ENCODE measurements at regions not wholly inside any gene's neighbourhood (a gene's known extent, or its start where the extent isn't known, plus 50 kb on each side); places are given as distances from the start of the nearest gene placed in this dataset.

- Histone ChIP-seq H3K36me3 (ENCODE audit: insufficient read depth, low read length) (no peaks in the 10 kb centered on the region), H3K4me3 (ENCODE audit: low read length, poor library complexity, severe bottlenecking) (no peak overlapping the region), H4K20me1 (ENCODE audit: insufficient read depth, low read length, poor library complexity, severe bottlenecking) (no peaks in the 10 kb centered on the region), H2AFZ (ENCODE audit: low read length) (no peak overlapping the region), H3K4me1 (ENCODE audit: insufficient read depth, low read length, poor library complexity, severe bottlenecking) (no peaks in the 10 kb centered on the region), H3K9me3 (ENCODE audit: insufficient read depth, low read depth, low read length) (no peaks in the 10 kb centered on the region), H3K9ac (ENCODE audit: low read depth, low read length, poor library complexity, severe bottlenecking) (no peak overlapping the region), H3K27me3 (ENCODE audit: insufficient read depth, low read length, poor library complexity, severe bottlenecking) (no peaks in the 10 kb centered on the region), H3F3A (ENCODE audit: low read depth) (no peaks in the 10 kb centered on the region), H3K79me2 (ENCODE audit: insufficient read depth, low read length) (peaks cover 4% of the 10 kb centered on the region; the same call in 1 of the 2 replicates), H3K4me2 (ENCODE audit: low read depth, low read length, poor library complexity, severe bottlenecking) (no peak overlapping the region), H3K9me2 (replicated peaks; ENCODE audit: low read depth, low read length) (no peaks in the 10 kb centered on the region)
- no peak for TF ChIP-seq CTCF (conservative IDR thresholded peaks at IDR 0.05; ENCODE audit: low read length)
- no peak for TF ChIP-seq EZH2phosphoT487 (IDR thresholded peaks at IDR 0.05; ENCODE audit: borderline replicate concordance)
Measured at GRCh38 chr22:49553076-49553475, 274.6 kb downstream of the BRD1 start.

GRCh38 chr22:49551897-49552614, 275.6 kb downstream of the BRD1 start:
- H3K9me3 ChIP-seq (ENCODE audit: insufficient read depth, low read depth, low read length): no peaks in the 10 kb centered on the region
- TF ChIP-seq EZH2phosphoT487 (IDR thresholded peaks at IDR 0.05; ENCODE audit: borderline replicate concordance) (no peak), CTCF (conservative IDR thresholded peaks at IDR 0.05; ENCODE audit: low read length) (no peak)
- H4K20me1 ChIP-seq (ENCODE audit: insufficient read depth, low read length, poor library complexity, severe bottlenecking): no peaks in the 10 kb centered on the region
- H3K79me2 ChIP-seq (ENCODE audit: insufficient read depth, low read length): peaks cover 4% of the 10 kb centered on the region; the same call in 1 of the 2 replicates
- no peak overlapping the region for H3K4me3 ChIP-seq (ENCODE audit: low read length, poor library complexity, severe bottlenecking)
- no peaks in the 10 kb centered on the region for H3F3A ChIP-seq (ENCODE audit: low read depth)
- no peak overlapping the region for H3K4me2 ChIP-seq (ENCODE audit: low read depth, low read length, poor library complexity, severe bottlenecking)
- H3K4me1 ChIP-seq (ENCODE audit: insufficient read depth, low read length, poor library complexity, severe bottlenecking): no peaks in the 10 kb centered on the region
- H3K36me3 ChIP-seq (ENCODE audit: insufficient read depth, low read length): no peaks in the 10 kb centered on the region
- H2AFZ ChIP-seq (ENCODE audit: low read length): no peak overlapping the region
- H3K9me2 ChIP-seq (replicated peaks; ENCODE audit: low read depth, low read length): no peaks in the 10 kb centered on the region
- H3K9ac ChIP-seq (ENCODE audit: low read depth, low read length, poor library complexity, severe bottlenecking): no peak overlapping the region
- no peaks in the 10 kb centered on the region for H3K27me3 ChIP-seq (ENCODE audit: insufficient read depth, low read length, poor library complexity, severe bottlenecking)

GRCh38 chr22:49551446-49551845, 276.2 kb downstream of the BRD1 start:
- H3K4me1 ChIP-seq (ENCODE audit: insufficient read depth, low read length, poor library complexity, severe bottlenecking): no peaks in the 10 kb centered on the region
- H3K4me3 ChIP-seq (ENCODE audit: low read length, poor library complexity, severe bottlenecking): no peak overlapping the region
- H4K20me1 ChIP-seq (ENCODE audit: insufficient read depth, low read length, poor library complexity, severe bottlenecking): no peaks in the 10 kb centered on the region
- no peaks in the 10 kb centered on the region for H3K36me3 ChIP-seq (ENCODE audit: insufficient read depth, low read length)
- peaks cover 4% of the 10 kb centered on the region; the same call in 1 of the 2 replicates for H3K79me2 ChIP-seq (ENCODE audit: insufficient read depth, low read length)
- no peak overlapping the region for H2AFZ ChIP-seq (ENCODE audit: low read length)
- TF ChIP-seq EZH2phosphoT487 (IDR thresholded peaks at IDR 0.05; ENCODE audit: borderline replicate concordance) (no peak), CTCF (conservative IDR thresholded peaks at IDR 0.05; ENCODE audit: low read length) (no peak)
- no peaks in the 10 kb centered on the region for H3F3A ChIP-seq (ENCODE audit: low read depth)
- H3K4me2 ChIP-seq (ENCODE audit: low read depth, low read length, poor library complexity, severe bottlenecking): no peak overlapping the region
- H3K9me2 ChIP-seq (replicated peaks; ENCODE audit: low read depth, low read length): no peaks in the 10 kb centered on the region
- no peaks in the 10 kb centered on the region for H3K9me3 ChIP-seq (ENCODE audit: insufficient read depth, low read depth, low read length)
- no peaks in the 10 kb centered on the region for H3K27me3 ChIP-seq (ENCODE audit: insufficient read depth, low read length, poor library complexity, severe bottlenecking)
- no peak overlapping the region for H3K9ac ChIP-seq (ENCODE audit: low read depth, low read length, poor library complexity, severe bottlenecking)
